DND-41 (cell line): ENCODE measurements at regions not wholly inside any gene's neighbourhood (a gene's known extent, or its start where the extent isn't known, plus 50 kb on each side); places are given as distances from the start of the nearest gene placed in this dataset.

ENCODE experiments used
- ATAC-seq: fragments of 200-7000 bp; cut with Tn5 transposase; 3 replicates; pipeline ENCODE4 v1.9.1; 2021; ENCODE audit warnings: low read depth; ENCODE audit not compliant: insufficient read depth
- DNase-seq: peaks from one replicate; pipeline ENCODE4 v3.0.0-alpha.2; 2020
- H2AFZ ChIP-seq: 2 replicates; pipeline ENCODE4 v1.6.0; 2012; ENCODE audit warnings: low read depth, low read length
- H3K27ac ChIP-seq: 2 replicates; pipeline ENCODE4 v1.5.1; 2012; ENCODE audit warnings: low read length, inconsistent platforms
- H3K27me3 ChIP-seq: fragments of 200-600 bp; sonication (generic); 2 replicates; pipeline ENCODE4 v1.6.0; 2012; ENCODE audit warnings: low read length, mild to moderate bottlenecking, inconsistent platforms; ENCODE audit not compliant: insufficient read depth, poor library complexity
- H3K36me3 ChIP-seq: 2 replicates; pipeline ENCODE4 v1.5.1; 2012; ENCODE audit warnings: low read length, inconsistent platforms; ENCODE audit not compliant: insufficient read depth
- H3K4me1 ChIP-seq: 2 replicates; pipeline ENCODE4 v1.5.1; 2012; ENCODE audit warnings: mild to moderate bottlenecking, low read length; ENCODE audit not compliant: insufficient read depth
- H3K4me2 ChIP-seq: 2 replicates; pipeline ENCODE4 v1.6.0; 2012; ENCODE audit warnings: mild to moderate bottlenecking, moderate library complexity, low read length, inconsistent platforms; ENCODE audit not compliant: insufficient read depth
- H3K4me3 ChIP-seq, 2 experiments: fragments of 200-600 bp in 1 of 2; shearing (Covaris generic) in 1 of 2; 2 replicates each; pipeline ENCODE4 v1.5.1; 2012 to 2016; ENCODE audit warnings: inconsistent platforms in 2 of 2, low read length in 2 of 2, mild to moderate bottlenecking in 2 of 2, low read depth in 1 of 2, moderate library complexity in 1 of 2
- H3K79me2 ChIP-seq: 2 replicates; pipeline ENCODE4 v1.6.0; 2012; ENCODE audit warnings: low read length, inconsistent platforms; ENCODE audit not compliant: insufficient read depth
- H3K9ac ChIP-seq: 2 replicates; pipeline ENCODE4 v1.6.0; 2012; ENCODE audit warnings: low read depth, mild to moderate bottlenecking, inconsistent platforms, low read length, moderate library complexity
- H3K9me3 ChIP-seq: 2 replicates; pipeline ENCODE4 v1.5.1; 2012; ENCODE audit warnings: low read length, moderate library complexity, mild to moderate bottlenecking, inconsistent platforms; ENCODE audit not compliant: insufficient read depth, severe bottlenecking
- H4K20me1 ChIP-seq: 2 replicates; pipeline ENCODE4 v1.6.0; 2012; ENCODE audit warnings: low read length; ENCODE audit not compliant: insufficient read depth
- CTCF ChIP-seq: IDR thresholded peaks from 2 replicates; pipeline ENCODE4 v1.5.1; 2012; ENCODE audit warnings: borderline replicate concordance, low read length, moderate library complexity, mild to moderate bottlenecking; ENCODE audit not compliant: poor library complexity, severe bottlenecking; ENCODE audit errors: extremely low read depth
- EZH2 ChIP-seq: IDR thresholded peaks from 3 replicates; pipeline ENCODE4 v1.6.1; 2012; ENCODE audit warnings: borderline replicate concordance, low read depth, mild to moderate bottlenecking, moderate library complexity, low read length, inconsistent platforms; ENCODE audit not compliant: severe bottlenecking

DNA sequence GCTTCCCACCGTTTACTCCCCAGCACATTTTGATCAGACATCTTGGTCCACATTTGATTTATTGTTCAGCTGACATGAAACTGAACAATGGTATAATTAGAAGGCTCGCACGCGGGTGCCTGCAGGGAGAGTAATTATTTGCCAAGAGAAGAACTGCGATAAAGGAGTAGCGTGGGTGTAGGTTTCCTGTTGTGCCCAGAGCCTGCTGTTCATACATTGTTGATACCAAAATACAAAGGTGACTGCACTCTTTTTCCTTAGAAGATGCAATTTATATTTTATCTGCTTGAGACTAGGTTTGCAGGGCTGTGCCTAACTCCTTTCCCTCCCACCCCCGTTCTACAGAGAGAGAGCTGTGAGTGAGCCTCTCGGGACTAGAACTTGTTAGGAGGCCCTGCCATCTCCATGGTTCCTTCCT is 241.8 kb upstream of the MSX2 start:
- no peaks in the 10 kb centered on the region for H3K79me2 ChIP-seq
- H3K4me2 ChIP-seq: no peak overlapping the region
- H4K20me1 ChIP-seq: no peaks in the 10 kb centered on the region
- ATAC-seq: no peak
- H3K4me3 ChIP-seq: no peak overlapping the region
- H3K27me3 ChIP-seq: no peaks in the 10 kb centered on the region
- no peak overlapping the region for H3K9ac ChIP-seq
- no peak for DNase-seq
- TF ChIP-seq CTCF (no peak), EZH2 (no peak)
- H3K36me3 ChIP-seq: no peaks in the 10 kb centered on the region
- H3K9me3 ChIP-seq: no peaks in the 10 kb centered on the region
- no peak overlapping the region for H3K27ac ChIP-seq
- no peak overlapping the region for H2AFZ ChIP-seq
- no peaks in the 10 kb centered on the region for H3K4me1 ChIP-seq

DNA sequence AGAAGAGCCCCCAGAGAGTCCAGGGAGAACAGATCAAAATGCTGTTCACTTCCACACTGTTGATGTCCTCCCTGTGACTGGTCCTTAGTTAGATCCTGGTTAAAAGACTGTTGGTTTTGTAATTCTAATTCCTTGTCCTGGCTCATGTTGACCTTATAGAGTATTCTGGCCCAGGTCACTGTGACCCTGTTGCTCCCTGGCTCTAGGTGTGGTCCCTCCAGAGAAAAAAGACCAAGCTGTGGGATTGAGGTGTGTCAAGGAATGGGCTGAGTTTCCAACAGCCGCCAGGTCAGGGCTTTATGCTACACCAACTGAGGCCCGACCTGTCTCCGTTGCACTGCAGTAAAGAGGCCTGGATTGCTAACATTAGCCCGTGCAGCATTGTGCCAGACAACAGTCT is 241.0 kb upstream of the MSX2 start:
- H3K79me2 ChIP-seq: no peaks in the 10 kb centered on the region
- H2AFZ ChIP-seq: no peak overlapping the region
- no peaks in the 10 kb centered on the region for H3K4me1 ChIP-seq
- H3K27ac ChIP-seq: no peak overlapping the region
- no peaks in the 10 kb centered on the region for H3K9me3 ChIP-seq
- TF ChIP-seq CTCF (no peak), EZH2 (no peak)
- no peak for DNase-seq
- H3K9ac ChIP-seq: no peak overlapping the region
- H3K27me3 ChIP-seq: no peaks in the 10 kb centered on the region
- no peak for ATAC-seq
- H4K20me1 ChIP-seq: no peaks in the 10 kb centered on the region
- no peaks in the 10 kb centered on the region for H3K36me3 ChIP-seq
- H3K4me2 ChIP-seq: no peak overlapping the region
- no peak overlapping the region for H3K4me3 ChIP-seq

GRCh38 chr5:174489215-174489614 is 235.2 kb upstream of the MSX2 start:
- Histone ChIP-seq H3K36me3 (no peaks in the 10 kb centered on the region), H3K9ac (no peak overlapping the region), H3K27me3 (no peaks in the 10 kb centered on the region), H4K20me1 (no peaks in the 10 kb centered on the region), H3K4me1 (no peaks in the 10 kb centered on the region), H3K79me2 (no peaks in the 10 kb centered on the region), H3K27ac (no peak overlapping the region), H3K4me2 (no peak overlapping the region), H2AFZ (no peak overlapping the region), H3K4me3 (no peak overlapping the region), H3K9me3 (no peaks in the 10 kb centered on the region)
- ATAC-seq (no peak), DNase-seq (no peak)
- TF ChIP-seq EZH2 (no peak), CTCF (no peak)
